ENCODE measurements at regions not wholly inside any gene's neighbourhood (a gene's known extent, or its start where the extent isn't known, plus 50 kb on each side); places are given as distances from the start of the nearest gene placed in this dataset.
"Not testable (repeated sequence)": the region's sequence is repeated elsewhere in the genome, so short reads cannot be mapped to it uniquely, and the experiment has no call there.

GRCh38 chr7:109660401-109660800, 1090.7 kb downstream of the DNAJB9 start:
- Histone ChIP-seq H3K27me3 (no peaks in the 10 kb centered on the region), H3K4me3 (no peak overlapping the region), H3K27ac (no peak overlapping the region), H3K9me3 (no peaks in the 10 kb centered on the region), H3K36me3 (no peaks in the 10 kb centered on the region), H3K4me1 (no peaks in the 10 kb centered on the region)
- no peak for DNase-seq
- TF ChIP-seq, protein P1, sequence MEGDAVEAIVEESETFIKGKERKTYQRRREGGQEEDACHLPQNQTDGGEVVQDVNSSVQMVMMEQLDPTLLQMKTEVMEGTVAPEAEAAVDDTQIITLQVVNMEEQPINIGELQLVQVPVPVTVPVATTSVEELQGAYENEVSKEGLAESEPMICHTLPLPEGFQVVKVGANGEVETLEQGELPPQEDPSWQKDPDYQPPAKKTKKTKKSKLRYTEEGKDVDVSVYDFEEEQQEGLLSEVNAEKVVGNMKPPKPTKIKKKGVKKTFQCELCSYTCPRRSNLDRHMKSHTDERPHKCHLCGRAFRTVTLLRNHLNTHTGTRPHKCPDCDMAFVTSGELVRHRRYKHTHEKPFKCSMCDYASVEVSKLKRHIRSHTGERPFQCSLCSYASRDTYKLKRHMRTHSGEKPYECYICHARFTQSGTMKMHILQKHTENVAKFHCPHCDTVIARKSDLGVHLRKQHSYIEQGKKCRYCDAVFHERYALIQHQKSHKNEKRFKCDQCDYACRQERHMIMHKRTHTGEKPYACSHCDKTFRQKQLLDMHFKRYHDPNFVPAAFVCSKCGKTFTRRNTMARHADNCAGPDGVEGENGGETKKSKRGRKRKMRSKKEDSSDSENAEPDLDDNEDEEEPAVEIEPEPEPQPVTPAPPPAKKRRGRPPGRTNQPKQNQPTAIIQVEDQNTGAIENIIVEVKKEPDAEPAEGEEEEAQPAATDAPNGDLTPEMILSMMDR (IDR thresholded peaks at IDR 0.05): no peak
- intact Hi-C loops (cut with DNase I; ENCODE audit: low total_unique reads): no loop called here

- Histone ChIP-seq H3K9me3 (no peaks in the 10 kb centered on the region), H3K4me3 (no peak overlapping the region), H3K27me3 (no peaks in the 10 kb centered on the region), H3K27ac (no peak overlapping the region), H3K4me1 (no peaks in the 10 kb centered on the region), H3K36me3 (no peaks in the 10 kb centered on the region)
- intact Hi-C loops (cut with DNase I; ENCODE audit: low total_unique reads): no loop called here
- TF ChIP-seq, protein P1 (IDR thresholded peaks at IDR 0.05): no peak
- DNase-seq: no peak
Measured at GRCh38 chr7:109663806-109664205, 1094.1 kb downstream of the DNAJB9 start.

- H3K27ac ChIP-seq; H3K4me3 ChIP-seq; intact Hi-C loops (cut with DNase I; ENCODE audit: low total_unique reads); H3K4me1 ChIP-seq; DNase-seq; H3K27me3 ChIP-seq; H3K36me3 ChIP-seq; H3K9me3 ChIP-seq: not testable (repeated sequence)
Measured at GRCh38 chr7:109687269-109687668, 1117.6 kb downstream of the DNAJB9 start.

GRCh38 chr7:109692613-109693012, 1122.9 kb downstream of the DNAJB9 start:
- H3K4me1 ChIP-seq; intact Hi-C loops (cut with DNase I; ENCODE audit: low total_unique reads); H3K27me3 ChIP-seq; DNase-seq; H3K4me3 ChIP-seq; H3K36me3 ChIP-seq; H3K9me3 ChIP-seq; H3K27ac ChIP-seq: not testable (repeated sequence)

- H3K36me3 ChIP-seq: no peaks in the 10 kb centered on the region
- H3K27me3 ChIP-seq: no peaks in the 10 kb centered on the region
- TF ChIP-seq, protein P1 (IDR thresholded peaks at IDR 0.05): no peak
- peaks cover 0 to 4% (median 0%) of the 10 kb centered on the region in 3 donors for H3K9me3 ChIP-seq
- intact Hi-C loops (cut with DNase I; ENCODE audit: low total_unique reads): no loop called here
- no peak for DNase-seq
- H3K27ac ChIP-seq: no peak overlapping the region
- no peaks in the 10 kb centered on the region for H3K4me1 ChIP-seq
- H3K4me3 ChIP-seq: no peak overlapping the region
Measured at GRCh38 chr7:109694149-109695071, 1124.7 kb downstream of the DNAJB9 start.

DNA sequence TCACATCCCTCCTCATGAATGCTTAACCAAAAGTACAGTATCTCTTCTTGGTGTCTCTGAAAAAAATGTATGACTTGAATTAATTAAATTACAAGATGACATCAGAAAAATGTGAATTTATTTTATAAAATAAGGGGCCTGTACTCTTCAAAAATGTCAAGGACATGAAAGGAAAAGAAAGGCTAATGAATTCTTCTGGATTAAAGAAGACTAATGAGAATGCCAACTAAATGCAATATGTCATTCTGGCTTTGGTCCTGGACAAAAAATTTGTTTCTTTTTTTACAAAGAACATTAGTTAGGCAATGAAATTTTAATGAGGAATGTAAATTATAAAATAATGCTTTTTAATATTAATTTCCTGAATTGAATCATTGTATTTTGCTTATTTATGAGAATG, 1125.7 kb downstream of the DNAJB9 start:
- H3K27ac ChIP-seq: no peak overlapping the region
- DNase-seq: no peak
- H3K4me3 ChIP-seq: no peak overlapping the region
- intact Hi-C loops (cut with DNase I; ENCODE audit: low total_unique reads): no loop called here
- no peaks in the 10 kb centered on the region for H3K4me1 ChIP-seq
- H3K36me3 ChIP-seq: no peaks in the 10 kb centered on the region
- TF ChIP-seq, protein P1 (IDR thresholded peaks at IDR 0.05): no peak
- peaks cover 0 to 4% (median 0%) of the 10 kb centered on the region in 3 donors for H3K9me3 ChIP-seq
- H3K27me3 ChIP-seq: no peaks in the 10 kb centered on the region

All from tibial artery (tissue), 4 donors.